ENCODE measurements at regions not wholly inside any gene's neighbourhood (a gene's known extent, or its start where the extent isn't known, plus 50 kb on each side); places are given as distances from the start of the nearest gene placed in this dataset.
"Not testable (repeated sequence)": the region's sequence is repeated elsewhere in the genome, so short reads cannot be mapped to it uniquely, and the experiment has no call there.

DNA sequence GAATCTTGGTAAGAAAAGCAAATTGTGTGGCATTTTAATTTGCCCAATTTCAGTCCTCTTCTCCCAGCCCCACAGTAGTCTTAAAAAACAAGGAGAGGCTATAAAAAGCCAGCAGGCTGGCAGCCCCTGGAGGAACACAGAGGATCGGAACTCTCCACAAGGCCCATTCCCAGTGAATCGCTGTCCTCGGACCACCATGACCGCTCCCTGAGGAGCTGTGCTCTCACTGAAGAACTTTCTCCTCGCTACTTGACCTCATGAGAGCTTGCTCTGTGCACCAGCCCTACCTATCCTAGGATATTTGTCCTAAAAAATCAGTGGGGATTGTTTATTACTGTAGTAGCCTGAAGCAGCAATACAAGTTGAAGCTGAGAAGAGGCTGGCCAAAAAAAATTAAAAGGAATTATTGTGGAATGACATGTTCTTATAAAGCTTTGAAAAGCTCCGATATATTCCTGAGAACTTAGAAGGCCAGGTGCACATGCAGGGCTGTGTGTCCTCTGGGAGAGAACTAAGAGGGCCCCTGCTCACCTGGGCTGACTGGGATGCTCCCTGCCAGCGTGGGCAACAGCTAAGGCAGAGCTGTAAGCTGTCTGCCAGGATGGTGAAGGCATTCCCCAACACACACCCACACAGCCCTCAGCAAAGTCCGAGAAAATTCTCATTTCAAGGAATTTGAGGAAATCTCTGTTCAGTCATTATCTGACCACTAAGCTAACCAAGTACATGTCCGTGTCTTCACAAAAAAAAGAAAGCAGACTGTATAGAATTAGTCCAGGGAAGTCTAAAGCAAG, 148.8 kb upstream of the SFSWAP start:
- DNase-seq, result no peak

DNA sequence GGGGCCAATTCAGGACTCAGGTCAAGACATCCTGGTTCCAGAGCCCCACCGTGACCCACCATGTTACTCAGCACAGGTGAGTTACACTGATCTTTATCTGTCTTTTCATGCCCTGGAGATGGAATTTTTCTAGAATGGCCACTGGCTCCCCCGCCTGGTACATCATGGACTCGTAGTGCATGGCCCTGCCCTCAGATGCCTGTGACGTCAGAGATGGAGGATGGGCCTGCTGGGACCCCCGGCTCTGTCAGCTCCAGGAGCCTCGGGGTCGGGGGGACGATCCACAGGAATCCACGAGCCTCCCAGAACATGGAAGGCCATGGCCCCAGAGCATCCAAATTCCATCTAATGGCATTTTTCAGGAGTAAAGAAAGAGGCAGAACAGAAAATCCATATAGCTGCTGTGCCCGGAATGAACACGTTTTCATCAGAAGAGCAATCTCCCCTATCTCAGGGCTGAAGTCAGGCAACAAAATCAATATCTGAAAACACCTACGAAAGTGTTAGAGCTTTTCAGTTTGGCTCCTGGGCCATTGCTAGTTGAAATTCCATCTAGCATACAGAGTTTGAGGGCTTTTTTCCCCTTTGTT, 146.7 kb upstream of the SFSWAP start:
- DNase-seq, result not testable (repeated sequence)

DNA sequence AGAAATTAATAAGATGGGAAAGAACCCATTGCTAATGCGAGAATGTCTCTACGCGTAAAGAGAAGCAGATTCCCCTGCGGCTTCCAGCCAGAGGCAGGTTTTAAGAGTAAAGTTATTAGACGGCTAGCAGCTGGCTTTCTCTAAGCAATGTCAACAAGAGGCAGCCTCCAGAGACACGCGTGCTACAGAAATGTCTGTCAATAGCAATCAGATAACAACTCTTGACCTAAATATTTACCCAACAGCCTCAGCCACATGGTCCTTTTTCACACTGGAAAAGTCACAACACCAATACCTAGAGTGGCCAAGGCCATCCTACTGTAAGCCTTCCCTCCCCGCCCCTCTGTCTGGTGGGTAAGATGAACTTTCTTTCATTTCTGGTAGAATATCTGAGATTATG, 146.0 kb upstream of the SFSWAP start:
- no peak for DNase-seq

DNA sequence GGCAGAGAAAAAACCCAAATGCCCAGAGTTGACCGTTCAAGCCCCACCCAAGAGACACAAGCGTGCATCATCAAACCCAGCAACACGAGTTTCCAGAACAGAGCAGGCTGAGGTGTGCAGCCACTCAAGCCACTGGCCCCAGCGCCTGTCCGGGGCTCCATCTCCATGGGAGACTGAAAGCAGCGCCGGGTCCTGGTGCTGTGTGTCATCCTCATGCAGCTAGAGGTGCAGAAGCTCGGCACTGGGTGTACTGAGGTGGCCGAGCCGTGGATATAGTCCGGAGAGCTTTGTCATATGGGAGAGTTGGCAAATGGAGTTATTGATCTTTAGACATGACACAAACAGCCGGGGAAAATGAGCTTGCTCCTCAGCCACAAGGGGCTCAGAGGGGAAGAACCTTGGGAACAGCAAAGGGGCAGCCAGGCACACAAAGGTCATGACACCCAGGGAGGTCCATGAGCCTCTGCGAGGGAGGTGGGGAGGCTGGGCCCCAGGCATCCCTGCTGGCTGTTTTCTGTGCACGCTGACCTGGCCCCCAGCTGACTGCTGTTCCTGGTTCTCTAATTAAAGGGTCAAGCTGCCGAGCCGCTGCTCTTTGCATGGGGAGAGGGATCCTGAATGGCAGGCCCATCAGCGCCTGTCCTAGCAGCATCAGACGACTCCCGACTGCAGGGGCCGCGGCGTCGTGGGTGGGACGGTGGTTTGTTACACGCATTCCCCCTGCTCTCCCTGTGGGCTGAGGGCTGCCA, 145.4 kb upstream of the SFSWAP start:
- no peak for DNase-seq

DNA sequence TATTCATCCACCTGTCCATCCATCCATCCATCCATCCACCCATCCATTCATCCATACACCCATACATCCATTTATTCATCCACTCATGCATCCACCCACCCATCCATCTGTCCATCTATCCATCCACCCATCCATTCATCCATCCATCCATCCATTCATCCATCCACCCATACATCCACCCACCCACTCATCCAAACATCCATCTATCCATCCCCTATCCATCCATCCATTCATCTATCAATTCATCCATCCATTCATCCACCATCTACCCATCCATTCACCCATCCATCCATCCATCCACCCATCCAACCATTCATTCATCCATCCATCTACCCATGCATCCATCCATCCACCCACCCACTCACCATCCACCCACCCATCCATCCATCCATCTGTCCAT, 142.6 kb upstream of the SFSWAP start:
- DNase-seq, result no peak

GRCh38 chr12:131570596-131570995, 140.3 kb upstream of the SFSWAP start:
- DNase-seq, result no peak

DNA sequence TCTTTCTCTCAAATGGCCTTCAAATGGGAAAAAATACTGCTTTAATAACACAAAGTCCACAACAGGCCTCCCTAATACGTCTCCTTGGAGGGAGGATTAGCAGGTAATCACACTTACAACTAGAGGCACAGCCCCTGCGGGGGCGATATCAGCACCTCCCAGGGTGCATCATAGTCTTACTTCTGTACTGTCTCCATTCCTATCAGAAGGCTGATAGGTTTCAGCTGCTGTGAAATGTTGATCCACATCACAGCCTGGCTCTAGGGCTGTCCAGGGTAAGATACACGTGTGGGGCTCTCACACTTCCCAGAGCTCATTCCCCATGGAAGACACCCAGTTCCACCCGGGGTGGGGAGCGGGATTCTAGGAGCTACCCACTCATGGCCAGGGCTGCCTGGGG, 139.1 kb upstream of the SFSWAP start:
- DNase-seq, result no peak

GRCh38 chr12:131572626-131573025, 138.3 kb upstream of the SFSWAP start:
- DNase-seq, result no peak

DNA sequence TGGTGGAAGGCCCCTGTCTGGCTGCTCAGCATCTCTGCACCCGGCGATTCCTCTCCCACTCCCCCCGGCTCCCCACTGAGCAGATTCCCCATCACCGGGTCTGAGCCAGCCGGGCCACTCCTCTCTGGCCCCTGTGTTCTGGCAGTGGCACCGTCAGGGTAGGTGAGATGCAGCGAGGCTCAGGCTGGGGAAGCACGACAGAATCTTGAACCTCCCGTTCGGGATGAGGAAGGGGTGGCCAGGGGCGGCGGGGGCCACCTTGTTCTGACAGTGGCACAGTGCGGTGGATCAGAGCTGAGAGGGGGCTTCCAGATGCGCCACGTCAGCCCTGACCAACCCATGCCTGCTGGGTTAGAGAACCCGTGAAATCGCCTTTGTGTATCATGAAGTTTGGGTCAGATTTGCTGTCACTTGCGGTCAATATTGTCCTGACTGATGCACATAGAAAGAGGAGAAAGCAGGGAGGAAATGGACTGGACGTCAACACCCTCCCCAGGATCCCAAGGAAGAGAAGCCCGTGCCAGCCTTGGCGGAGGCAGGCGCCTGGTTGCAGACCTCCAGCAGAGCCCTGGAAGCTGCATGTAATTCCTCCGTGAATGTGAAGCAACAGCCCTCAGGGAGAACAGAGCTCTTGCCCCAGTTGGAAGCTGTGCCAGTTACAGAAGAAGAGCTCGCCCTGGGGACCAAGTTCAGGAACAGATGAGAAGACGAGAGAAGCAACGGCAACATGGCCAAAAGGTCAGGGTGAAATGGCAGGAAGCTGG, 137.1 kb upstream of the SFSWAP start:
- peak in 1 of 58 donors; percentile 43 for DNase-seq

DNA sequence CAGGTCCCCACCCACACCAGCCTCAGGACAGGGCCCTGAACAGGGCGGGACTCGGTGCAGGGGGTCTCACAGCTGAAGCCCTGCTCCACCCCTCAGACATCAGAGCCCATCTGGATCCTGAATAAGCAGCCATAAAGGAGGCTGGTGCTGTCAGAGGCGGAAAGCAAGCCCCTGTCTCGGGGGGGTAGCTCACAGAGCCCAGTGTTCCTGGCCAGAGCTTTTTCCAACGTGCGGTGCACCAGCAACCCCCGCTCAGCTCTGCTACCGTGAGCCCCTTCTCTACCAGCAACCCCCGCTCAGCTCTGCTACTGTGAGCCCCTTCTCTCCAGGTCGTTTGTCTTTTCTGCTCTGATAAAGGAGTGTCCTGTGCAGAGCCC, 136.5 kb upstream of the SFSWAP start:
- no peak for DNase-seq

- DNase-seq, result no peak
These were observed 135.5 kb upstream of the SFSWAP start for GRCh38 chr12:131575371-131575770.

DNA sequence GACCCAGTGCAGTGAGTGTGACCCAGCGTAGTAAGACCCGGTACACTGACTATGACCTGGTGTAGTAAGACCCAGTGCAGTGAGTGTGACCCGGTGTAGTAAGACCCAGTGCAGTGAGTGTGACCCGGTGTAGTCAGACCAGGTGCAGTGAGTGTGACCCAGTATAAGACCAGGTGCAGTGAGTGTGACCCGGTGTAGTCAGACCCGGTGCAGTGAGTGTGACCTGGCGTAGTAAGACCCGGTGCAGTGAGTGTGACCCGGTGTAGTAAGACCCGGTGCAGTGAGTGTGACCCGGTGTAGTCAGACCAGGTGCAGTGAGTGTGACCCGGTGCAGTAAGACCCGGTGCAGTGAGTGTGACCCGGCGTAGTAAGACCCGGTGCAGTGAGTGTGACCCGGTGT, 134.2 kb upstream of the SFSWAP start:
- DNase-seq, result not testable (repeated sequence)

GRCh38 chr12:131577766-131578165, 133.1 kb upstream of the SFSWAP start:
- no peak for DNase-seq

GRCh38 chr12:131578828-131579470, 131.9 kb upstream of the SFSWAP start:
- DNase-seq, result no peak

DNA sequence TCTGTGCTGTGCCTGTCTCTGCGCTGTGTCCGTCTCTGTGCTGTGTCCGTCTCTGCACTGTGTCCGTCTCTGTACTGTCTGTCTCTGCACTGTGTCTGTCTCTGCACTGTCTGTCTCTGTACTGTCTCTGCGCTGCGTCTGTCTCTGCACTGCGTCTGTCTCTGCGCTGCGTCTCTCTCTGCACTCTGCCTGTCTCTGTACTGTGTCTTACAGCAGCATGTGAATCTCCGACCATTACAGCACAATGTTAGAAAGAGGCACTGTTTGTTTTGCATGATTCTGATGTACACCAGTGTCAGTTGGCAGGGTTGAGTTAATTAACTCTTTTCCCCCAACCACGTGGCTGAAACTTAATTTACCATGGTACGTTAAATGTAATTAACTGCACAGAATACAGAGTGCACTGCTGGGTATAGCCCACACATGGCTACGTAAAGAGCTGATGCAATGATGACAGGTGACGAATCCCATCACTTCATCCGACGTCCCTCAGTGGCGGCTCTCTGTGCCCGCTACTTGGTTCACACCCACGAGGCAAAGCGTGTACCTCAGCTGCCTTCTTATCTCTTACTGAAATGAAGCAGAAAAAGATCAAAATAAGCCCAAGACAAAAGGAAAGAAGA, 127.7 kb upstream of the SFSWAP start:
- no peak for DNase-seq

DNA sequence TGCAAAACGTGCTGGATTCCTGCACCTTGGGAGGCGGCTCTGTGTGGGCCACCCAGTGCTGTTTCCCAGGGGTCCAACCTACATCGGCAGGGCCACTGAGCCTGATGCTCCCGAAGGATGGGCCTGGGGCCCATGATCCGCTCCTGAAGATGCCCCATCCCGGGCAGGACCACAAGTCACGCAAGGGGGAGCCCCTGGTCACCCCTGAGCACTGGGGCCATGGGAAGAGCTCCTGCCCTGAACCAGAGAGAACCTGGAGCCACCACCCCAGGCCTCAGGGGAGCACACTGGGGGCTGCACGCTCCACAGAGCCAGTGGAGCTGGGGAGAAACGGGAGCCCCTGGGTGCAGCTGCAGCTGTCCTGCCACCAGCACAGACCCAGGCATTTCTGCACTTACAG, 124.6 kb upstream of the SFSWAP start:
- no peak for DNase-seq

GRCh38 chr12:131586761-131587160, 124.1 kb upstream of the SFSWAP start:
- DNase-seq, result no peak

- DNase-seq, result no peak
These were observed 123.3 kb upstream of the SFSWAP start for GRCh38 chr12:131587565-131587964.

- no peak for DNase-seq
These were observed 121.5 kb upstream of the SFSWAP start for GRCh38 chr12:131589221-131589897.

GRCh38 chr12:131589966-131590365, 120.9 kb upstream of the SFSWAP start:
- DNase-seq, result no peak
